B cell (primary cell): ENCODE measurements at regions not wholly inside any gene's neighbourhood (a gene's known extent, or its start where the extent isn't known, plus 50 kb on each side); places are given as distances from the start of the nearest gene placed in this dataset.

Experiments
- ATAC-seq: fragments of 200-7000 bp; cut with Tn5 transposase; one replicate; pipeline ENCODE4 v1.10.0; 2021; ENCODE audit warnings: low read depth, mild to moderate bottlenecking, moderate number of reproducible peaks, moderate library complexity
- CTCF ChIA-PET: fragments of 350-600 bp; sonication (Branson Sonifier 250); formaldehyde crosslinking; loops from one replicate; lab custom pipeline; 2021; ENCODE audit warnings: antibody characterized with exemption, inconsistent platforms; lab: Charles Lee
- POLR2A ChIA-PET: fragments of 350-600 bp; sonication (Branson Sonifier 250); formaldehyde crosslinking; loops from one replicate; lab custom pipeline; 2021; ENCODE audit warnings: antibody characterized with exemption; lab: Charles Lee
- DNase-seq: peaks from one replicate; pipeline ENCODE4 v3.0.0; 2013
- H2AFZ ChIP-seq: 2 replicates; pipeline ENCODE4 v1.6.1; 2012; ENCODE audit warnings: mild to moderate bottlenecking, low read depth, low read length; ENCODE audit not compliant: insufficient read depth, poor library complexity, severe bottlenecking
- H3K27ac ChIP-seq, 2 donors: 1 replicate in 1 of 2; 2 replicates in 1 of 2; pipeline ENCODE4 v1.5.1; 2012 to 2013; ENCODE audit warnings: low read length in 2 of 2, mild to moderate bottlenecking in 2 of 2, moderate library complexity in 1 of 2
- H3K27me3 ChIP-seq, 4 experiments: fragments of 200-600 bp in 1 of 4; sonication (generic) in 1 of 4; replicated peaks in 1 of 4; 1 replicate in 2 of 4; 2 replicates in 2 of 4; pipeline versions ENCODE4 v1.6.1 to v1.7.0; 2013 to 2016; ENCODE audit warnings: low read length in 3 of 4, mild to moderate bottlenecking in 2 of 4, mixed read lengths in 1 of 4, moderate library complexity in 1 of 4; ENCODE audit not compliant: insufficient read depth in 4 of 4, control insufficient read depth in 3 of 4; ENCODE audit errors: control extremely low read depth in 1 of 4
- H3K36me3 ChIP-seq, 2 experiments: replicated peaks in 1 of 2; 1 replicate in 1 of 2; 2 replicates in 1 of 2; pipeline versions ENCODE4 v1.6.1 to v1.7.1; 2013; ENCODE audit warnings: low read length in 1 of 2; ENCODE audit not compliant: insufficient read depth in 2 of 2, control insufficient read depth in 1 of 2; ENCODE audit errors: control extremely low read depth in 1 of 2, extremely low read depth in 1 of 2
- H3K4me1 ChIP-seq, 2 donors: fragments of 200-600 bp in 1 of 2; sonication (generic) in 1 of 2; 1 replicate in 1 of 2; 2 replicates in 1 of 2; pipeline versions ENCODE4 v1.5.1 to v1.6.1; 2013 to 2017; ENCODE audit warnings: low read length in 2 of 2; ENCODE audit not compliant: control insufficient read depth in 2 of 2, insufficient read depth in 2 of 2
- H3K4me2 ChIP-seq: replicated peaks from 2 replicates; pipeline ENCODE3; 2012; ENCODE audit warnings: mild to moderate bottlenecking, low read depth, low read length; ENCODE audit not compliant: poor library complexity, severe bottlenecking
- H3K4me3 ChIP-seq, 5 experiments: fragments of 200-600 bp in 1 of 5; sonication (generic) in 1 of 5; 1 replicate in 3 of 5; 2 replicates in 2 of 5; pipeline versions ENCODE4 v1.5.1 to v1.7.0; 2011 to 2016; ENCODE audit warnings: low read length in 4 of 5, mild to moderate bottlenecking in 4 of 5, low read depth in 2 of 5, control low read depth in 1 of 5, moderate library complexity in 1 of 5; ENCODE audit not compliant: insufficient read depth in 1 of 5; ENCODE audit errors: control extremely low read depth in 1 of 5, extremely low read depth in 1 of 5
- H3K79me2 ChIP-seq: fragments of 200-600 bp; sonication (generic); one replicate; pipeline ENCODE4 v1.6.0; 2016; ENCODE audit warnings: low read length; ENCODE audit not compliant: control insufficient read depth, insufficient read depth
- H3K9ac ChIP-seq: fragments of 200-600 bp; sonication (generic); 2 replicates; pipeline ENCODE4 v1.6.1; 2017; ENCODE audit warnings: mild to moderate bottlenecking, low read length, moderate library complexity
- H3K9me3 ChIP-seq, 3 donors: one replicate each; pipeline versions ENCODE4 v1.6.1 to v1.7.1; 2013; ENCODE audit warnings: low read length in 2 of 3; ENCODE audit not compliant: control insufficient read depth in 2 of 3, insufficient read depth in 1 of 3; ENCODE audit errors: control extremely low read depth in 1 of 3
- H4K20me1 ChIP-seq: 2 replicates; pipeline ENCODE4 v1.6.0; 2012; ENCODE audit warnings: mild to moderate bottlenecking, low read length; ENCODE audit not compliant: insufficient read depth, control insufficient read depth, poor library complexity, severe bottlenecking
- H3K27ac Mint-ChIP-seq: one replicate; pipeline ENCODE4 v1.8.0; 2021; ENCODE audit warnings: mixed read lengths
- H3K27me3 Mint-ChIP-seq: one replicate; pipeline ENCODE4 v1.8.0; 2021; ENCODE audit warnings: mixed read lengths
- H3K4me1 Mint-ChIP-seq: one replicate; pipeline ENCODE4 v1.8.0; 2021; ENCODE audit warnings: mixed read lengths
- H3K4me3 Mint-ChIP-seq: one replicate; pipeline ENCODE4 v1.8.0; 2021; ENCODE audit warnings: mixed read lengths
- H3K9me3 Mint-ChIP-seq: one replicate; pipeline ENCODE4 v1.8.0; 2022; ENCODE audit warnings: mixed read lengths; ENCODE audit not compliant: insufficient read depth
- EZH2 ChIP-seq: IDR thresholded peaks from 2 replicates; pipeline ENCODE4 v1.6.1; 2012; ENCODE audit warnings: borderline replicate concordance, low read depth, mild to moderate bottlenecking, moderate library complexity, low read length; ENCODE audit not compliant: insufficient read depth, poor library complexity, severe bottlenecking
- WGBS: methylation state at CpG from one replicate; pipeline ENCODE4 v1.1.5; 2013; ENCODE audit warnings: missing lambda C conversion rate; ENCODE audit not compliant: insufficient coverage; 5-methylcytosine and 5-hydroxymethylcytosine counted together
- intact Hi-C: fragments of 100-400 bp; cut with micrococcal nuclease; formaldehyde crosslinking; loops from one replicate; pipeline ENCODE4 v1.10.0; 2022
- TF ChIP-seq, protein P1 (sequence below): fragments of 200-600 bp; IDR thresholded peaks from one replicate; pipeline ENCODE4 v1.8.0; 2022; ENCODE audit warnings: antibody characterized with exemption, mild to moderate bottlenecking

DNA sequence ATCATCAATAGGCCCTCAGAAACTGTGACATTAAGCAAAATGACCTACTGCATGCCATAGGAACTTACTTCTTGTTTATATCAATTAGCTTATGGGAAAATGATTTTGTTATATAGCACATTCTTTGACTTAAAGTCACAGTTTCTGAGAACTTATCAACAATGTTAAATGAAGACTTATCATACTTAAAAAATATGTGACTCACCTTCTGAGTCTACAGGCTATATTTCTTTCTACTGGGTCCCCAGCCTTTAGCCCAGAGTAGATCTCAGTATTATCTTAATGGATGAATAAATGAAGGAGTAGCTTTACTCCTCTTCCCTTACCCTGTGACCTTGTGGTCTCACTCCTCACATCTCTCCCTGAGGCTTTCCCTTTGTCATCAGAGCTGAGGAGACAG is 180.2 kb downstream of the MAFB start:
- ATAC-seq, result no peak
- DNase-seq, result no peak
- Mint-ChIP-seq H3K4me3 (no peak overlapping the region), H3K9me3 (peaks cover 2% of the 10 kb centered on the region), H3K27ac (no peak overlapping the region), H3K27me3 (no peaks in the 10 kb centered on the region), H3K4me1 (no peaks in the 10 kb centered on the region)
- H3K79me2 ChIP-seq, result no peaks in the 10 kb centered on the region
- CTCF ChIA-PET, result no interaction called here
- H3K9me3 ChIP-seq, result no peaks in the 10 kb centered on the region
- intact Hi-C loops, result no loop called here
- H3K4me2 ChIP-seq, result no peak overlapping the region
- H3K27me3 ChIP-seq, result no peaks in the 10 kb centered on the region
- no peak overlapping the region for H3K27ac ChIP-seq
- H3K9ac ChIP-seq, result no peak overlapping the region
- POLR2A ChIA-PET, result no interaction called here
- no peak overlapping the region for H2AFZ ChIP-seq
- no peaks in the 10 kb centered on the region for H4K20me1 ChIP-seq
- no peaks in the 10 kb centered on the region for H3K4me1 ChIP-seq
- no peak overlapping the region for H3K4me3 ChIP-seq
- TF ChIP-seq, protein P1, sequence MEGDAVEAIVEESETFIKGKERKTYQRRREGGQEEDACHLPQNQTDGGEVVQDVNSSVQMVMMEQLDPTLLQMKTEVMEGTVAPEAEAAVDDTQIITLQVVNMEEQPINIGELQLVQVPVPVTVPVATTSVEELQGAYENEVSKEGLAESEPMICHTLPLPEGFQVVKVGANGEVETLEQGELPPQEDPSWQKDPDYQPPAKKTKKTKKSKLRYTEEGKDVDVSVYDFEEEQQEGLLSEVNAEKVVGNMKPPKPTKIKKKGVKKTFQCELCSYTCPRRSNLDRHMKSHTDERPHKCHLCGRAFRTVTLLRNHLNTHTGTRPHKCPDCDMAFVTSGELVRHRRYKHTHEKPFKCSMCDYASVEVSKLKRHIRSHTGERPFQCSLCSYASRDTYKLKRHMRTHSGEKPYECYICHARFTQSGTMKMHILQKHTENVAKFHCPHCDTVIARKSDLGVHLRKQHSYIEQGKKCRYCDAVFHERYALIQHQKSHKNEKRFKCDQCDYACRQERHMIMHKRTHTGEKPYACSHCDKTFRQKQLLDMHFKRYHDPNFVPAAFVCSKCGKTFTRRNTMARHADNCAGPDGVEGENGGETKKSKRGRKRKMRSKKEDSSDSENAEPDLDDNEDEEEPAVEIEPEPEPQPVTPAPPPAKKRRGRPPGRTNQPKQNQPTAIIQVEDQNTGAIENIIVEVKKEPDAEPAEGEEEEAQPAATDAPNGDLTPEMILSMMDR, result no peak
- no peak for TF ChIP-seq EZH2
- no peaks in the 10 kb centered on the region for H3K36me3 ChIP-seq

DNA sequence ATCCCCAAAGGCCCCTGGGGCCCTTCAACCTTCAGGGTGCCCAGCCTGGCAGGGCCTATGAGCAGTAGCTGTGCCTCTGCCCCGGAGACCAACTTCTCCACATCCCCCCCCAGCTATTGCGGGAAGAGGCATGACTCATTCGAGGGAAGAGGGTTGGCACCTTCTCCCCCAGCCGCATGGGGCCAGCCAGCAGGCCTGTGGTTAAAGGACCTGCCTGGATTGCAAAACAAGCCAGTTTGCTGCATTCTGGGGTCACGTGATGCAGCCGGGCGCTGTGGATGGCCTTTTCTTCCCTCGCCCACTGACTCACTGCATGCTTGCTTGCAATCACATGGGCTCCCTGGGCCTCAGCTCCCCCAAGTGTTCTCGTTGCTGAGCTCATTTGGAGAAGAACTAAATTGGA is 182.5 kb downstream of the MAFB start:
- Mint-ChIP-seq H3K4me1 (no peaks in the 10 kb centered on the region), H3K9me3 (no peaks in the 10 kb centered on the region), H3K27ac (no peak overlapping the region), H3K27me3 (no peaks in the 10 kb centered on the region), H3K4me3 (no peak overlapping the region)
- Histone ChIP-seq H3K27me3 (no peaks in the 10 kb centered on the region), H3K27ac (no peak overlapping the region), H3K4me1 (no peaks in the 10 kb centered on the region), H2AFZ (no peak overlapping the region), H4K20me1 (no peaks in the 10 kb centered on the region), H3K36me3 (no peaks in the 10 kb centered on the region), H3K4me3 (no peak overlapping the region), H3K9me3 (no peaks in the 10 kb centered on the region), H3K79me2 (no peaks in the 10 kb centered on the region), H3K9ac (no peak overlapping the region), H3K4me2 (no peak overlapping the region)
- intact Hi-C loops, result no loop called here
- ChIA-PET CTCF (interaction anchor here (0.6 kb wide), 1 partner anchor 26 kb away, joined by 4 read pairs; no protein-coding TSS in a partner anchor), POLR2A (no interaction called here)
- WGBS, result 16% methylated on average over 7 of the region's 9 CpGs
- DNase-seq (no peak), ATAC-seq (no peak)
- TF ChIP-seq, protein P1, result no peak
- TF ChIP-seq EZH2, result no peak
